Type B pancreatic cell (in vitro differentiated cells): ENCODE measurements at regions not wholly inside any gene's neighbourhood (a gene's known extent, or its start where the extent isn't known, plus 50 kb on each side); places are given as distances from the start of the nearest gene placed in this dataset.
A peak's percentile ranks its signal among the peaks of the same experiment; 100 is the strongest.

Experiments used
- DNase-seq: peaks from one replicate; pipeline ENCODE4 v3.0.0; 2021; ENCODE audit warnings: mixed read lengths; ENCODE audit not compliant: unreplicated experiment; ENCODE audit errors: extremely low spot score
- H3K27ac Mint-ChIP-seq: 2 replicates; pipeline ENCODE4 v1.8.0; 2021; ENCODE audit warnings: mild to moderate bottlenecking, mixed read lengths
- H3K27me3 Mint-ChIP-seq: 2 replicates; pipeline ENCODE4 v1.8.0; 2021; ENCODE audit warnings: mixed read lengths
- H3K36me3 Mint-ChIP-seq: 2 replicates; pipeline ENCODE4 v1.8.0; 2021; ENCODE audit warnings: mixed read lengths
- H3K4me1 Mint-ChIP-seq: one replicate; pipeline ENCODE4 v1.8.0; 2021; ENCODE audit warnings: mixed read lengths; ENCODE audit not compliant: unreplicated experiment
- H3K4me3 Mint-ChIP-seq: 2 replicates; pipeline ENCODE4 v1.8.0; 2021; ENCODE audit warnings: mild to moderate bottlenecking, mixed read lengths
- H3K9me3 Mint-ChIP-seq: 2 replicates; pipeline ENCODE4 v1.8.0; 2021; ENCODE audit warnings: mixed read lengths
- TF ChIP-seq, protein P1 (sequence below): fragments of 200-600 bp; sonication (generic); conservative IDR thresholded peaks from 2 replicates; pipeline ENCODE4 v1.5.0; 2021; ENCODE audit warnings: antibody characterized with exemption, mild to moderate bottlenecking

DNA sequence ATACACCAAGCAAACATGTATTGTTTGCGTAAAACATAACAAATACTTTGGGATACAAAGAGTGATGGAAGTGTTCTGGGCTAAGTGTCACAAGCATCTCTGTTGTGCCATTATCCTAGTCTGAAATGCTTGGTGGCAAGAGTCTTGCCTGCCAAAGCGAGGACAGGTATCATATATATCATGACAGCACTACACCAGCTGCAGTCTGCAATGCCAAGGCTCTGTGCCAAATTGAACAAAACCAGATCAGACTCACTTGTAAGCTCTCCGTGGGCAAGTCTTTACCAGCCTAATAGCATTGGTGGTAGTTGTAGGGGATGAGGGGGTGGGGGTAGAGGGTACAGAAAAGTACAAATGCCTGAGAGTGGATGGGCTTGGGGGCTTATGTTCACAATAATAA lies 119.2 kb downstream of the RWDD3 start:
- Mint-ChIP-seq H3K36me3 (no peaks in the 10 kb centered on the region), H3K27me3 (no peaks in the 10 kb centered on the region), H3K4me3 (no peak overlapping the region), H3K9me3 (no peaks in the 10 kb centered on the region), H3K27ac (no peak overlapping the region), H3K4me1 (no peaks in the 10 kb centered on the region)
- DNase-seq = no peak
- TF ChIP-seq, protein P1, sequence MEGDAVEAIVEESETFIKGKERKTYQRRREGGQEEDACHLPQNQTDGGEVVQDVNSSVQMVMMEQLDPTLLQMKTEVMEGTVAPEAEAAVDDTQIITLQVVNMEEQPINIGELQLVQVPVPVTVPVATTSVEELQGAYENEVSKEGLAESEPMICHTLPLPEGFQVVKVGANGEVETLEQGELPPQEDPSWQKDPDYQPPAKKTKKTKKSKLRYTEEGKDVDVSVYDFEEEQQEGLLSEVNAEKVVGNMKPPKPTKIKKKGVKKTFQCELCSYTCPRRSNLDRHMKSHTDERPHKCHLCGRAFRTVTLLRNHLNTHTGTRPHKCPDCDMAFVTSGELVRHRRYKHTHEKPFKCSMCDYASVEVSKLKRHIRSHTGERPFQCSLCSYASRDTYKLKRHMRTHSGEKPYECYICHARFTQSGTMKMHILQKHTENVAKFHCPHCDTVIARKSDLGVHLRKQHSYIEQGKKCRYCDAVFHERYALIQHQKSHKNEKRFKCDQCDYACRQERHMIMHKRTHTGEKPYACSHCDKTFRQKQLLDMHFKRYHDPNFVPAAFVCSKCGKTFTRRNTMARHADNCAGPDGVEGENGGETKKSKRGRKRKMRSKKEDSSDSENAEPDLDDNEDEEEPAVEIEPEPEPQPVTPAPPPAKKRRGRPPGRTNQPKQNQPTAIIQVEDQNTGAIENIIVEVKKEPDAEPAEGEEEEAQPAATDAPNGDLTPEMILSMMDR = no peak

DNA sequence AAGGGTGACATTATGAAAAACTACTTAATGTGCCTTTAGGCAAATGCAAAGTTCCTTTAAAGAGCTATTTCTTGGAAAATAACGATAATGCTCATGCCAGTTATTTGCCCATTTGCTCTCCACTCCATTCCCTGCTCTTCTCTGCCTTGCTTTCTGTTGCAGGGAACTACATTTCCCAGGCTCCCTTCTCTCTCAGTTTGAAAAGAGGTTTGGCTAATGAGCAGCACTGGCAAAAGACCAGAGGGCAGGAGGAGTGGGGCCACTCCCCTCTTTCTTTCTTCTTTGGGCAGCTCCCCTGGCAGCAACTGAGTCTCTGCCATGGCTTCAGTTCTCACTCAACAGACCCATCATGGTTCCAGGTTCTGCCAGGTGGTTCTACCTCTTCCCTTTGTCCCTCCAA lies 130.5 kb downstream of the RWDD3 start:
- no peaks in the 10 kb centered on the region for H3K36me3 Mint-ChIP-seq
- no peak overlapping the region for H3K4me3 Mint-ChIP-seq
- H3K27ac Mint-ChIP-seq = no peak overlapping the region
- no peaks in the 10 kb centered on the region for H3K4me1 Mint-ChIP-seq
- TF ChIP-seq, protein P1 = no peak
- H3K27me3 Mint-ChIP-seq = peaks cover 11% of the 10 kb centered on the region
- H3K9me3 Mint-ChIP-seq = peaks cover 2% of the 10 kb centered on the region
- no peak for DNase-seq

DNA sequence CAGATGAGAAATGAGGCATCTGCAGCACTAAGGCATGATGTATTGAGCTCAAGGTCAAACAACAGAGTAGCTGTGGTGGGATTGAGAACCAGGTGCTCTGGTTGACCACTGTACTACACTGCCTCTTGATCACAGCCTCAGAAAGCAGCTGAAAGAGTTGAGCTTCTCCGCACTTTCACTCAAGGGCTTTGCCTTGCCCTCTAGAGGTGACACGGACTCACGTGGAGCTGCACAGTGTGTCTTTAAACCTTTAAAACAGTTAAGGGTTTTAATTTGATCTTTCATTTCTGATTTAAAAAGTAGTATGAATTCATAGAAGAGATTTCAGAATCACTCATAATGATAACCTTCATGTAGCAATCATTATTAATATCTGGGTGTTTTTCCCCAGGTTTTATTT lies 132.5 kb downstream of the RWDD3 start:
- H3K4me3 Mint-ChIP-seq = no peak overlapping the region
- peaks cover 11% of the 10 kb centered on the region for H3K27me3 Mint-ChIP-seq
- no peak overlapping the region for H3K27ac Mint-ChIP-seq
- DNase-seq = no peak
- TF ChIP-seq, protein P1 = no peak
- H3K4me1 Mint-ChIP-seq = peaks cover 16% of the 10 kb centered on the region
- H3K9me3 Mint-ChIP-seq = no peaks in the 10 kb centered on the region
- no peaks in the 10 kb centered on the region for H3K36me3 Mint-ChIP-seq

DNA sequence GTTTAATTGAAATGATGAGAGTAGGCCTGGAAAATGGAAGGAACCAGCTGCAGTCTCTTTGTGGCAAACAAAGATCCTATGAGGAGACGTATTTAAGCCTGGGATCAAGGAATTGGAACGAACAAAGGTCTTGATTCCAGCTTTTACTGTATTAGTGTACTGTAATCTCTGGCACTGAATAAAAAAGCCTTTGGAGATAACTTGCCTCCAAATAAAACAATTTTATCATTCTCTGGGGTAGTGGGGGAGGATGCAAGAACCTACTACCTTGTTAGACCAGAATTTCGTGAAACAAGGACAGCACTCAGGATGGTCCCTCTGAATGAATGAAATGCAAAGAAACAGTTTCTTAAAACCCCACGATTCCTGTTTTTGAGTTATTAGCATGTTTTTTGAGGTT lies 134.2 kb downstream of the RWDD3 start:
- Mint-ChIP-seq H3K4me3 (no peak overlapping the region), H3K4me1 (peaks cover 26% of the 10 kb centered on the region), H3K9me3 (no peaks in the 10 kb centered on the region), H3K27me3 (peaks cover 8% of the 10 kb centered on the region), H3K36me3 (no peaks in the 10 kb centered on the region), H3K27ac (no peak overlapping the region)
- TF ChIP-seq, protein P1 = no peak
- no peak for DNase-seq

DNA sequence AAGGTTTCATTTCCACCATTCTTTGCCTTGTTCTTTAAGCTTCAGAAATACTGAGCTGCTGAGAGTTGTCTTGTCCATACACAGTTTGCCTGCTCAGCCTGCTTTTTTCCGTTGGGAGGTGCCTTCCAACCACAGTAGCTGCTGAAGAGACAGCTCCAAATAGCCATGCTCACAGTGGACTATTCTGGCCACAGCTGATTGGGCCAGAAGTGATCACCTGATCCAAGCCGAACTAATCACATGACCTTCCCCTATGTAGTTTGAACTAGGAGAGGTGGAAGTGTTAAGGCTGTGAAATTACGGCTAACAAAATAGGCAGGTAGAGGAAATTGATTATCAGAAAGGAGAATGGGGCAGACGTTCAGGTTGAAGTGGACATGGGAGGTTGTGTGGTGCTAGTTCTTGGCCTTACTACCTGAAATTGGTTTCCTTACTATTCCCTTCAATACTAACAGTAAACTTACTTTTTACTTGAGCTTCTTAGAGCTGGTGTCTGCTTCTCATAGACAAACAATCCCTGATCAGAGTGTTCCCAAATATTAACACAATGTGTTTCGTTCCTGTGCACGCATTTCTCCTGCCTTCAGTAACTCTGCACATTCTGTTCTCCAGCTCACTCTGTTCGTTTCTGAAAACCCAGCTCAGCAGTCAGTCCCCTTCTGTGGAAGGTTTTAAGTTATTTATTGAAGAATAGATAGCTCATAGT lies 136.1 kb downstream of the RWDD3 start:
- peaks cover 26% of the 10 kb centered on the region for H3K4me1 Mint-ChIP-seq
- H3K27ac Mint-ChIP-seq = peak overlapping the region; percentile 54
- no peaks in the 10 kb centered on the region for H3K36me3 Mint-ChIP-seq
- no peaks in the 10 kb centered on the region for H3K9me3 Mint-ChIP-seq
- peak overlapping the region; percentile 54 for H3K4me3 Mint-ChIP-seq
- no peak for DNase-seq
- peaks cover 8% of the 10 kb centered on the region for H3K27me3 Mint-ChIP-seq
- TF ChIP-seq, protein P1 = no peak
